H1 (cell line): ENCODE measurements at regions not wholly inside any gene's neighbourhood (a gene's known extent, or its start where the extent isn't known, plus 50 kb on each side); places are given as distances from the start of the nearest gene placed in this dataset.

Experiments
- CTCF ChIA-PET: fragments of 300-600 bp; sonication (Branson Sonifier 250); formaldehyde crosslinking; loops from one replicate; lab custom pipeline; 2021; ENCODE audit not compliant: partially characterized antibody; lab: Charles Lee
- POLR2A ChIA-PET: fragments of 300-600 bp; sonication (Branson Sonifier 250); formaldehyde crosslinking; loops from one replicate; lab custom pipeline; 2021; ENCODE audit warnings: inconsistent platforms; ENCODE audit not compliant: partially characterized antibody; lab: Charles Lee
- DNase-seq, 2 experiments: peaks; one replicate each; pipeline versions ENCODE4 v3.0.0 to v3.0.0-alpha.2; 2010 to 2022; ENCODE audit warnings: low spot score in 2 of 2, low read depth in 1 of 2, mixed read lengths in 1 of 2
- FAIRE-seq: peaks from 2 replicates; lab custom pipeline; 2011; peaks lifted over from hg19 to GRCh38; lab: Jason Lieb, UNC
- H2AFZ ChIP-seq: 2 replicates; pipeline ENCODE4 v1.8.1; 2012; ENCODE audit warnings: low read length, inconsistent platforms
- H2AK5ac ChIP-seq: 2 replicates; pipeline ENCODE4 v1.6.1; 2013; ENCODE audit warnings: low read depth, low read length
- H2BK120ac ChIP-seq: replicated peaks from 2 replicates; pipeline ENCODE3; 2013; ENCODE audit warnings: low read depth, low read length, inconsistent platforms
- H2BK12ac ChIP-seq: 2 replicates; pipeline ENCODE4 v1.6.1; 2013; ENCODE audit warnings: low read depth, low read length
- H2BK15ac ChIP-seq: 2 replicates; pipeline ENCODE4 v1.6.1; 2013; ENCODE audit warnings: low read length
- H2BK20ac ChIP-seq: 2 replicates; pipeline ENCODE4 v1.6.1; 2013; ENCODE audit warnings: low read length
- H2BK5ac ChIP-seq: 2 replicates; pipeline ENCODE4 v1.6.1; 2013; ENCODE audit warnings: low read depth, low read length
- H3K14ac ChIP-seq: 2 replicates; pipeline ENCODE4 v1.6.1; 2013; ENCODE audit warnings: inconsistent platforms; ENCODE audit not compliant: insufficient read length
- H3K18ac ChIP-seq: 2 replicates; pipeline ENCODE4 v1.6.1; 2013; ENCODE audit warnings: low read length; ENCODE audit errors: extremely low read depth
- H3K23ac ChIP-seq: 2 replicates; pipeline ENCODE4 v1.6.1; 2013; ENCODE audit warnings: inconsistent platforms; ENCODE audit not compliant: insufficient read length
- H3K23me2 ChIP-seq: 2 replicates; pipeline ENCODE4 v1.6.1; 2013; ENCODE audit warnings: low read depth, low read length
- H3K27ac ChIP-seq: 2 replicates; pipeline ENCODE4 v1.6.1; 2011; ENCODE audit warnings: low read depth, low read length, inconsistent platforms
- H3K27me3 ChIP-seq, 4 experiments: replicated peaks in 1 of 4; 1 replicate in 1 of 4; 2 replicates in 3 of 4; pipeline versions ENCODE4 v1.6.1 to v1.8.1; 2011 to 2013; ENCODE audit warnings: low read length in 3 of 4, mild to moderate bottlenecking in 3 of 4, inconsistent platforms in 2 of 4, mixed read lengths in 2 of 4, moderate library complexity in 1 of 4; ENCODE audit not compliant: control insufficient read depth in 3 of 4, insufficient read depth in 3 of 4; ENCODE audit errors: extremely low read depth in 1 of 4
- H3K36me3 ChIP-seq, 4 experiments: 2 replicates each; pipeline versions ENCODE4 v1.6.1 to v1.8.1; 2011 to 2013; ENCODE audit warnings: mild to moderate bottlenecking in 4 of 4, low read length in 3 of 4, moderate library complexity in 2 of 4, control low read depth in 1 of 4, inconsistent platforms in 1 of 4; ENCODE audit not compliant: insufficient read depth in 4 of 4, control insufficient read depth in 2 of 4
- H3K4ac ChIP-seq: replicated peaks from 2 replicates; pipeline ENCODE3; 2013; ENCODE audit warnings: low read length, low read depth, mixed read lengths, inconsistent platforms; ENCODE audit not compliant: insufficient read length
- H3K4me1 ChIP-seq, 4 experiments: replicated peaks in 1 of 4; 1 replicate in 1 of 4; 2 replicates in 3 of 4; pipeline versions ENCODE4 v1.6.1 to v1.8.1; 2011 to 2013; ENCODE audit warnings: low read length in 3 of 4, inconsistent platforms in 2 of 4, mixed read lengths in 1 of 4; ENCODE audit not compliant: insufficient read depth in 4 of 4, control insufficient read depth in 3 of 4
- H3K4me2 ChIP-seq, 2 experiments: 2 replicates each; pipeline versions ENCODE4 v1.6.1 to v1.8.1; 2011 to 2013; ENCODE audit warnings: low read depth in 2 of 2, low read length in 2 of 2, control low read depth in 1 of 2, inconsistent platforms in 1 of 2, mild to moderate bottlenecking in 1 of 2; ENCODE audit not compliant: insufficient read depth in 1 of 2
- H3K4me3 ChIP-seq, 4 experiments: fragments of 200-600, 300-600 bp in 1 of 4; sonication (generic), shearing (Covaris generic), sonication (Bioruptor Twin) in 1 of 4; 2 replicates each; pipeline versions ENCODE4 v1.5.1 to v1.8.1; 2011 to 2016; ENCODE audit warnings: low read length in 4 of 4, low read depth in 3 of 4, control low read depth in 2 of 4, inconsistent platforms in 2 of 4, mild to moderate bottlenecking in 2 of 4, mixed read lengths in 1 of 4, moderate library complexity in 1 of 4; ENCODE audit not compliant: insufficient read depth in 2 of 4; ENCODE audit errors: extremely low read depth in 1 of 4
- H3K56ac ChIP-seq: replicated peaks from 2 replicates; pipeline ENCODE3; 2013; ENCODE audit warnings: low read depth, mild to moderate bottlenecking, mixed read lengths, low read length, inconsistent platforms; ENCODE audit not compliant: insufficient read length
- H3K79me1 ChIP-seq: 2 replicates; pipeline ENCODE4 v1.6.1; 2013; ENCODE audit warnings: low read depth, low read length, control low read depth
- H3K79me2 ChIP-seq, 2 experiments: 2 replicates each; pipeline versions ENCODE4 v1.6.1 to v1.8.1; 2012 to 2013; ENCODE audit warnings: low read length in 2 of 2, mild to moderate bottlenecking in 2 of 2, inconsistent platforms in 1 of 2; ENCODE audit not compliant: insufficient read depth in 2 of 2, control insufficient read depth in 1 of 2
- H3K9ac ChIP-seq, 4 experiments: replicated peaks in 1 of 4; 1 replicate in 1 of 4; 2 replicates in 3 of 4; pipeline versions ENCODE4 v1.6.1 to v1.8.1; 2011 to 2013; ENCODE audit warnings: low read depth in 3 of 4, low read length in 3 of 4, control low read depth in 2 of 4, mild to moderate bottlenecking in 2 of 4, moderate library complexity in 2 of 4, inconsistent platforms in 1 of 4; ENCODE audit errors: extremely low read depth in 1 of 4
- H3K9me3 ChIP-seq, 2 experiments: 2 replicates each; pipeline versions ENCODE4 v1.6.1 to v1.8.1; 2012 to 2013; ENCODE audit warnings: mild to moderate bottlenecking in 2 of 2, moderate library complexity in 2 of 2, control low read depth in 1 of 2, inconsistent platforms in 1 of 2, low read depth in 1 of 2, low read length in 1 of 2, mixed read lengths in 1 of 2; ENCODE audit not compliant: insufficient read depth in 2 of 2
- H4K20me1 ChIP-seq, 2 experiments: replicated peaks in 1 of 2; 2 replicates each; pipeline versions ENCODE3 to v1.8.1; 2011 to 2013; ENCODE audit warnings: inconsistent platforms in 2 of 2, low read length in 2 of 2, mild to moderate bottlenecking in 1 of 2; ENCODE audit not compliant: insufficient read depth in 2 of 2, control insufficient read depth in 1 of 2
- H4K5ac ChIP-seq: 2 replicates; pipeline ENCODE4 v1.6.1; 2013; ENCODE audit warnings: low read length, low read depth, mixed read lengths, inconsistent platforms; ENCODE audit not compliant: insufficient read length
- H4K8ac ChIP-seq: 2 replicates; pipeline ENCODE4 v1.8.0; 2013; ENCODE audit warnings: mild to moderate bottlenecking, moderate library complexity, low read length, inconsistent platforms; ENCODE audit not compliant: insufficient read depth; ENCODE audit errors: extremely low read depth
- H4K91ac ChIP-seq: replicated peaks from 2 replicates; pipeline ENCODE3; 2013; ENCODE audit warnings: low read length, mixed read lengths, inconsistent platforms; ENCODE audit not compliant: insufficient read length
- WGBS, 2 experiments: shearing (Covaris generic) in 1 of 2; methylation state at CpG; one replicate each; pipeline versions ENCODE4 v1.1.6 to v1.1.7; 2013 to 2015; ENCODE audit warnings: low lambda C conversion rate in 2 of 2, mixed read lengths in 2 of 2, inconsistent platforms in 1 of 2, low coverage in 1 of 2, missing lambda C conversion rate in 1 of 2; ENCODE audit not compliant: insufficient replicate concordance in 2 of 2, insufficient coverage in 1 of 2, insufficient read length in 1 of 2; ENCODE audit errors: extremely low coverage in 1 of 2, missing lambda C conversion rate in 1 of 2; 5-methylcytosine and 5-hydroxymethylcytosine counted together

DNA sequence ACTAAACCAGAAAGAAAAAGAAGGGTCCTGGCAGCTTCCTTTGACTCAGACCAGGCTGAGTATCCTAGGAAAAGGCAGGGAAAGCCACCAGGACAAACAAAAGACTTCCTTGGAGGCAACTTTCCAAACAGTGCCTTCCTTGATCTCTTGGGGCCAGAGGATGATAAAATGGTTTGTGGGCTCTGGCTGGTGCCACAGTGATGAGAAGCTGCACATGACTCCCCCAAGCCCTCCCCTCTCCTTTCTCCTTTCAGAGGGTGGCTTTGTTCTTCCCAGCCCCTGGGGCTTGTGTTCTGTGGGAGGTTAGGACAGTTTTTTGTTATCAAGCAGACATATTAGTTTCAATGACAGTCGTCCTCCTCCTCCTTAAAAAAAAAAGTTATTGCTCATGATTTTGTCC lies 183.2 kb downstream of the SEM1 start:
- Histone ChIP-seq H2AK5ac (no peak overlapping the region), H2BK12ac (no peak overlapping the region), H2BK15ac (no peak overlapping the region), H3K9ac (no peak overlapping the region), H3K27ac (no peak overlapping the region), H3K36me3 (no peaks in the 10 kb centered on the region), H4K20me1 (no peaks in the 10 kb centered on the region), H2AFZ (peak overlapping the region; percentile 38; the same call in 1 of the 2 replicates), H3K4me2 (no peak overlapping the region), H3K9me3 (no peaks in the 10 kb centered on the region), H2BK120ac (no peak overlapping the region), H3K79me1 (no peaks in the 10 kb centered on the region), H2BK5ac (no peak overlapping the region), H2BK20ac (no peak overlapping the region), H3K27me3 (peaks cover 0 to 1% (median 0%) of the 10 kb centered on the region in 4 experiments; a peak in 1 of 7 replicates), H4K8ac (no peak overlapping the region), H3K18ac (no peak overlapping the region), H3K56ac (no peak overlapping the region), H3K79me2 (no peaks in the 10 kb centered on the region), H3K4ac (no peak overlapping the region), H3K23me2 (peaks cover 2% of the 10 kb centered on the region; the same call in 1 of the 2 replicates), H3K23ac (no peak overlapping the region), H3K14ac (no peak overlapping the region), H3K4me3 (no peak overlapping the region), H3K4me1 (no peaks in the 10 kb centered on the region), H4K91ac (no peak overlapping the region), H4K5ac (no peak overlapping the region)
- 88% methylated on average over 1 of the region's 1 CpG; no CpG with 5 or more reads in 1 of the 2 experiments for WGBS, 2 experiments
- POLR2A ChIA-PET, result no interaction called here
- DNase-seq (no peak), FAIRE-seq (no peak)
- CTCF ChIA-PET, result interaction anchor here (0.7 kb wide), 1 partner anchor 51 kb away, joined by 3 read pairs; no protein-coding TSS in a partner anchor
